Vagina (tissue), 2 donors: ENCODE measurements at regions not wholly inside any gene's neighbourhood (a gene's known extent, or its start where the extent isn't known, plus 50 kb on each side); places are given as distances from the start of the nearest gene placed in this dataset.
"Not testable (repeated sequence)": the region's sequence is repeated elsewhere in the genome, so short reads cannot be mapped to it uniquely, and the experiment has no call there.

Experiments
- POLR2A ChIP-seq, 2 donors: fragments of 450-650 bp; IDR thresholded peaks; one replicate each; pipeline ENCODE4 v1.6.1; 2017; ENCODE audit warnings: antibody characterized with exemption in 2 of 2, mild to moderate bottlenecking in 2 of 2, moderate library complexity in 2 of 2
- POLR2AphosphoS5 ChIP-seq, 2 donors: sonication (generic); formaldehyde crosslinking; IDR thresholded peaks; one replicate each; pipeline ENCODE4 v1.9.0; 2017; ENCODE audit warnings: antibody characterized with exemption in 2 of 2, mild to moderate bottlenecking in 2 of 2, low read depth in 1 of 2; ENCODE audit not compliant: insufficient read depth in 1 of 2
- TF ChIP-seq, protein P1 (sequence below), 3 experiments: fragments of 450-650 bp in 2 of 3; fragments of 200-600 bp in 1 of 3; sonication (generic) in 1 of 3; IDR thresholded peaks; one replicate each; pipeline ENCODE4 v1.5.1; 2017 to 2019; ENCODE audit warnings: antibody characterized with exemption in 3 of 3, mild to moderate bottlenecking in 2 of 3, moderate library complexity in 2 of 3

DNA sequence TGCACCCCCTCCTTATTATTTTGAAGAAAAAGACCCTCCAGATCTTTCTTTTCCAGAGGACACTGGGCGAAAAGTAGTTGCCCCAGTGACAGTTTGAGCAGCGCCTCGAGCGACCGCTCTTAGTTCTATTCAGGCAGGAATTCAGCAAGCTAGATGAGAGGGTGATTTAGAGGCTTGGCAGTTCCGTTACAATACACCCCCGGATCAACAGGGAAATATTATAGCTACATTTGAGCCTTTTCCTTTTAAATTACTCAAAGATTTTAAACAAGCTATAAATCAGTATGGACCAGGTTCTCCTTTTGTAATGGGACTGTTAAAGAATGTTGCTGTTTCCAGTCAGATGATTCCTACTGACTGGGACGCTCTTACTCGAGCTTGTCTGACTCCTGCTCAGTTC, 99.2 kb upstream of the EIF5 start:
- TF ChIP-seq POLR2A (IDR thresholded peaks at IDR 0.05); POLR2AphosphoS5 (IDR thresholded peaks at IDR 0.05; ENCODE audit: insufficient read depth in 1 of 2, low read depth in 1 of 2): not testable (repeated sequence)
- TF ChIP-seq, protein P1, sequence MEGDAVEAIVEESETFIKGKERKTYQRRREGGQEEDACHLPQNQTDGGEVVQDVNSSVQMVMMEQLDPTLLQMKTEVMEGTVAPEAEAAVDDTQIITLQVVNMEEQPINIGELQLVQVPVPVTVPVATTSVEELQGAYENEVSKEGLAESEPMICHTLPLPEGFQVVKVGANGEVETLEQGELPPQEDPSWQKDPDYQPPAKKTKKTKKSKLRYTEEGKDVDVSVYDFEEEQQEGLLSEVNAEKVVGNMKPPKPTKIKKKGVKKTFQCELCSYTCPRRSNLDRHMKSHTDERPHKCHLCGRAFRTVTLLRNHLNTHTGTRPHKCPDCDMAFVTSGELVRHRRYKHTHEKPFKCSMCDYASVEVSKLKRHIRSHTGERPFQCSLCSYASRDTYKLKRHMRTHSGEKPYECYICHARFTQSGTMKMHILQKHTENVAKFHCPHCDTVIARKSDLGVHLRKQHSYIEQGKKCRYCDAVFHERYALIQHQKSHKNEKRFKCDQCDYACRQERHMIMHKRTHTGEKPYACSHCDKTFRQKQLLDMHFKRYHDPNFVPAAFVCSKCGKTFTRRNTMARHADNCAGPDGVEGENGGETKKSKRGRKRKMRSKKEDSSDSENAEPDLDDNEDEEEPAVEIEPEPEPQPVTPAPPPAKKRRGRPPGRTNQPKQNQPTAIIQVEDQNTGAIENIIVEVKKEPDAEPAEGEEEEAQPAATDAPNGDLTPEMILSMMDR (IDR thresholded peaks at IDR 0.05): not testable (repeated sequence)
